ENCODE measurements at regions not wholly inside any gene's neighbourhood (a gene's known extent, or its start where the extent isn't known, plus 50 kb on each side); places are given as distances from the start of the nearest gene placed in this dataset.
"Not testable (repeated sequence)": the region's sequence is repeated elsewhere in the genome, so short reads cannot be mapped to it uniquely, and the experiment has no call there.

DNA sequence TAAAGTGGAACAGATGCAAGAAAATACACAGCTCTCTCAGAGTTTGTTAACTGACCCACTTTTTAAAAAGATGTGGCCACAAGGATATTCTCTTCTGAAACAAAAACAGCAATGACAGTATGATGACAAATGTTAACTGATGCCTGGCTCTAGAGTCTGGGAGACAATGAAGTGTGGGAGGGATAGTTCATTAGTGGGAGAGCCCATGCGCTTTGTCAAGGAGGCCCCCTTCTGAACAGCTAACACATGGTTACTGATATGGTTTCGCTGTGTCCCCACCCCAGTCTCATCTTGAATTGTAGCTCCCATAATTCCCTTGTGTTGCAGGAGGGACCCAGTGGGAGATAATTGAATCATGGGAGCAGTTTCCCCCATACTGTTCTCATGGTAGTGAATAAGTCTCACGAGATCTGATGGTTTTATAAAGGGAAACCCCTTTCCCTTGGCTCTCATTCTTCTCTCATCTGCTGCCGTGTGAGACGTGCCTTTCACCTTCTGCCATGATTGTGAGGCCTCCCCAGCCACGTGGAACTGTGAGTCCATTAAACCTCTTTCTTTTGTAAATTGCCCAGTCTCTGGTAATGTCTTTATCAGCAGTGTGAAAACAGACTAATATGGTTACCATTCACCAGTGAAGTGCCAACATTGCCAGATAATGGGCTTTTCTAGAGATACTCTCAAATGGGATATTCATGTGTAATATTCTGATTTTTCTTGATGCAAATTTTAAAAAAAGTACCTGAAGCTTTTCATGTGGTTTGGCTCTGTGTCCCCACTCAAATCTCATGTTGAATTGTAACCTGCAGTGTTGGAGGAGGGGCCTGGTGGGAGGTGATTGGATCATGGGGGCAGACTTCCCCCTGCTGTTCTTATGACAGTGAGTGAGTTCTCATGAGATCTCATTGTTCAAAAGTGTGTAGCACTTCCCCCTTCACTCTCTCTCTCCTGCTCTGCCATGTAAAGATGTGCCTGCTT is 435.8 kb downstream of the SHISA9 start:
- TF ChIP-seq SIN3A (IDR thresholded peaks at IDR 0.05; ENCODE audit: low read depth); YY1 (IDR thresholded peaks at IDR 0.05; ENCODE audit: extremely low read depth, insufficient replicate concordance, low read depth, low read length); POLR2A (IDR thresholded peaks at IDR 0.05; ENCODE audit: borderline replicate concordance, extremely low read depth, insufficient read depth, insufficient read length): not testable (repeated sequence)
- TF ChIP-seq, protein P1, sequence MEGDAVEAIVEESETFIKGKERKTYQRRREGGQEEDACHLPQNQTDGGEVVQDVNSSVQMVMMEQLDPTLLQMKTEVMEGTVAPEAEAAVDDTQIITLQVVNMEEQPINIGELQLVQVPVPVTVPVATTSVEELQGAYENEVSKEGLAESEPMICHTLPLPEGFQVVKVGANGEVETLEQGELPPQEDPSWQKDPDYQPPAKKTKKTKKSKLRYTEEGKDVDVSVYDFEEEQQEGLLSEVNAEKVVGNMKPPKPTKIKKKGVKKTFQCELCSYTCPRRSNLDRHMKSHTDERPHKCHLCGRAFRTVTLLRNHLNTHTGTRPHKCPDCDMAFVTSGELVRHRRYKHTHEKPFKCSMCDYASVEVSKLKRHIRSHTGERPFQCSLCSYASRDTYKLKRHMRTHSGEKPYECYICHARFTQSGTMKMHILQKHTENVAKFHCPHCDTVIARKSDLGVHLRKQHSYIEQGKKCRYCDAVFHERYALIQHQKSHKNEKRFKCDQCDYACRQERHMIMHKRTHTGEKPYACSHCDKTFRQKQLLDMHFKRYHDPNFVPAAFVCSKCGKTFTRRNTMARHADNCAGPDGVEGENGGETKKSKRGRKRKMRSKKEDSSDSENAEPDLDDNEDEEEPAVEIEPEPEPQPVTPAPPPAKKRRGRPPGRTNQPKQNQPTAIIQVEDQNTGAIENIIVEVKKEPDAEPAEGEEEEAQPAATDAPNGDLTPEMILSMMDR (IDR thresholded peaks at IDR 0.05 in 2 of 3, conservative IDR thresholded peaks at IDR 0.05 in 1 of 3; ENCODE audit: borderline replicate concordance in 1 of 3, insufficient read depth in 1 of 3, low read depth in 2 of 3, low read length in 2 of 3): not testable (repeated sequence)
- TF ChIP-seq, protein P2, sequence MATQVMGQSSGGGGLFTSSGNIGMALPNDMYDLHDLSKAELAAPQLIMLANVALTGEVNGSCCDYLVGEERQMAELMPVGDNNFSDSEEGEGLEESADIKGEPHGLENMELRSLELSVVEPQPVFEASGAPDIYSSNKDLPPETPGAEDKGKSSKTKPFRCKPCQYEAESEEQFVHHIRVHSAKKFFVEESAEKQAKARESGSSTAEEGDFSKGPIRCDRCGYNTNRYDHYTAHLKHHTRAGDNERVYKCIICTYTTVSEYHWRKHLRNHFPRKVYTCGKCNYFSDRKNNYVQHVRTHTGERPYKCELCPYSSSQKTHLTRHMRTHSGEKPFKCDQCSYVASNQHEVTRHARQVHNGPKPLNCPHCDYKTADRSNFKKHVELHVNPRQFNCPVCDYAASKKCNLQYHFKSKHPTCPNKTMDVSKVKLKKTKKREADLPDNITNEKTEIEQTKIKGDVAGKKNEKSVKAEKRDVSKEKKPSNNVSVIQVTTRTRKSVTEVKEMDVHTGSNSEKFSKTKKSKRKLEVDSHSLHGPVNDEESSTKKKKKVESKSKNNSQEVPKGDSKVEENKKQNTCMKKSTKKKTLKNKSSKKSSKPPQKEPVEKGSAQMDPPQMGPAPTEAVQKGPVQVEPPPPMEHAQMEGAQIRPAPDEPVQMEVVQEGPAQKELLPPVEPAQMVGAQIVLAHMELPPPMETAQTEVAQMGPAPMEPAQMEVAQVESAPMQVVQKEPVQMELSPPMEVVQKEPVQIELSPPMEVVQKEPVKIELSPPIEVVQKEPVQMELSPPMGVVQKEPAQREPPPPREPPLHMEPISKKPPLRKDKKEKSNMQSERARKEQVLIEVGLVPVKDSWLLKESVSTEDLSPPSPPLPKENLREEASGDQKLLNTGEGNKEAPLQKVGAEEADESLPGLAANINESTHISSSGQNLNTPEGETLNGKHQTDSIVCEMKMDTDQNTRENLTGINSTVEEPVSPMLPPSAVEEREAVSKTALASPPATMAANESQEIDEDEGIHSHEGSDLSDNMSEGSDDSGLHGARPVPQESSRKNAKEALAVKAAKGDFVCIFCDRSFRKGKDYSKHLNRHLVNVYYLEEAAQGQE (IDR thresholded peaks at IDR 0.05; ENCODE audit: low read depth): not testable (repeated sequence)
